ENCODE measurements at regions not wholly inside any gene's neighbourhood (a gene's known extent, or its start where the extent isn't known, plus 50 kb on each side); places are given as distances from the start of the nearest gene placed in this dataset.

GRCh38 chr3:118479376-118479775, 555.3 kb downstream of the IGSF11 start:
- Mint-ChIP-seq H3K27ac (ENCODE audit: unreplicated experiment) (no peak overlapping the region), H3K4me1 (ENCODE audit: low read depth, unreplicated experiment) (no peaks in the 10 kb centered on the region), H3K9me3 (ENCODE audit: unreplicated experiment) (no peaks in the 10 kb centered on the region), H3K36me3 (ENCODE audit: insufficient read depth, unreplicated experiment) (no peaks in the 10 kb centered on the region), H3K4me3 (ENCODE audit: unreplicated experiment) (no peak overlapping the region), H3K27me3 (ENCODE audit: insufficient read depth, unreplicated experiment) (no peaks in the 10 kb centered on the region)
- peaks cover 4% of the 10 kb centered on the region; the same call in 1 of the 2 replicates for H3K4me1 ChIP-seq
- DNase-seq: no peak
- H3K27me3 ChIP-seq (replicated peaks; ENCODE audit: control insufficient read depth, insufficient read depth, low read length): no peaks in the 10 kb centered on the region
- no peaks in the 10 kb centered on the region; the same call in 1 of the 2 replicates for H3K9me3 ChIP-seq
- TF ChIP-seq, protein P1, sequence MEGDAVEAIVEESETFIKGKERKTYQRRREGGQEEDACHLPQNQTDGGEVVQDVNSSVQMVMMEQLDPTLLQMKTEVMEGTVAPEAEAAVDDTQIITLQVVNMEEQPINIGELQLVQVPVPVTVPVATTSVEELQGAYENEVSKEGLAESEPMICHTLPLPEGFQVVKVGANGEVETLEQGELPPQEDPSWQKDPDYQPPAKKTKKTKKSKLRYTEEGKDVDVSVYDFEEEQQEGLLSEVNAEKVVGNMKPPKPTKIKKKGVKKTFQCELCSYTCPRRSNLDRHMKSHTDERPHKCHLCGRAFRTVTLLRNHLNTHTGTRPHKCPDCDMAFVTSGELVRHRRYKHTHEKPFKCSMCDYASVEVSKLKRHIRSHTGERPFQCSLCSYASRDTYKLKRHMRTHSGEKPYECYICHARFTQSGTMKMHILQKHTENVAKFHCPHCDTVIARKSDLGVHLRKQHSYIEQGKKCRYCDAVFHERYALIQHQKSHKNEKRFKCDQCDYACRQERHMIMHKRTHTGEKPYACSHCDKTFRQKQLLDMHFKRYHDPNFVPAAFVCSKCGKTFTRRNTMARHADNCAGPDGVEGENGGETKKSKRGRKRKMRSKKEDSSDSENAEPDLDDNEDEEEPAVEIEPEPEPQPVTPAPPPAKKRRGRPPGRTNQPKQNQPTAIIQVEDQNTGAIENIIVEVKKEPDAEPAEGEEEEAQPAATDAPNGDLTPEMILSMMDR (IDR thresholded peaks at IDR 0.05; ENCODE audit: insufficient read depth in 1 of 2, low read depth in 1 of 2, low read length in 1 of 2, severe bottlenecking in 1 of 2, unreplicated experiment in 1 of 2): no peak
- no peak overlapping the region for H3K4me3 ChIP-seq (ENCODE audit: low read depth, low read length)
- H3K36me3 ChIP-seq (ENCODE audit: control insufficient read depth, insufficient read depth, low read length): no peaks in the 10 kb centered on the region
- POLR2A ChIA-PET: no interaction called here
- no TSS peak for BruUV-seq (replicated peaks)
- CTCF ChIA-PET: no interaction called here
- intact Hi-C loops (cut with micrococcal nuclease; ENCODE audit: unreplicated experiment): no loop called here

- Histone ChIP-seq H3K4me3 (ENCODE audit: low read depth, low read length) (no peak overlapping the region), H3K4me1 (peaks cover 4% of the 10 kb centered on the region; the same call in 1 of the 2 replicates), H3K36me3 (ENCODE audit: control insufficient read depth, insufficient read depth, low read length) (no peaks in the 10 kb centered on the region), H3K27me3 (replicated peaks; ENCODE audit: control insufficient read depth, insufficient read depth, low read length) (no peaks in the 10 kb centered on the region), H3K9me3 (no peaks in the 10 kb centered on the region)
- no peak overlapping the region for H3K27ac Mint-ChIP-seq (ENCODE audit: unreplicated experiment)
- H3K9me3 Mint-ChIP-seq (ENCODE audit: unreplicated experiment): no peaks in the 10 kb centered on the region
- H3K4me1 Mint-ChIP-seq (ENCODE audit: low read depth, unreplicated experiment): no peaks in the 10 kb centered on the region
- ChIA-PET CTCF (no interaction called here), POLR2A (no interaction called here)
- intact Hi-C loops (cut with micrococcal nuclease; ENCODE audit: unreplicated experiment): no loop called here
- no peak for DNase-seq
- no TSS peak for BruUV-seq (replicated peaks)
- no peak overlapping the region for H3K4me3 Mint-ChIP-seq (ENCODE audit: unreplicated experiment)
- TF ChIP-seq, protein P1 (IDR thresholded peaks at IDR 0.05; ENCODE audit: insufficient read depth in 1 of 2, low read depth in 1 of 2, low read length in 1 of 2, severe bottlenecking in 1 of 2, unreplicated experiment in 1 of 2): no peak
- no peaks in the 10 kb centered on the region for H3K36me3 Mint-ChIP-seq (ENCODE audit: insufficient read depth, unreplicated experiment)
- H3K27me3 Mint-ChIP-seq (ENCODE audit: insufficient read depth, unreplicated experiment): no peaks in the 10 kb centered on the region
Measured at GRCh38 chr3:118480101-118480860, 554.4 kb downstream of the IGSF11 start.

- Histone ChIP-seq H3K4me3 (ENCODE audit: low read depth, low read length) (no peak overlapping the region), H3K27me3 (replicated peaks; ENCODE audit: control insufficient read depth, insufficient read depth, low read length) (no peaks in the 10 kb centered on the region), H3K4me1 (no peaks in the 10 kb centered on the region), H3K9me3 (no peaks in the 10 kb centered on the region), H3K36me3 (ENCODE audit: control insufficient read depth, insufficient read depth, low read length) (no peaks in the 10 kb centered on the region)
- Mint-ChIP-seq H3K9me3 (ENCODE audit: unreplicated experiment) (peaks cover 10% of the 10 kb centered on the region), H3K36me3 (ENCODE audit: insufficient read depth, unreplicated experiment) (no peaks in the 10 kb centered on the region), H3K4me1 (ENCODE audit: low read depth, unreplicated experiment) (peaks cover 10% of the 10 kb centered on the region), H3K4me3 (ENCODE audit: unreplicated experiment) (no peak overlapping the region), H3K27ac (ENCODE audit: unreplicated experiment) (no peak overlapping the region), H3K27me3 (ENCODE audit: insufficient read depth, unreplicated experiment) (no peaks in the 10 kb centered on the region)
- intact Hi-C loops (cut with micrococcal nuclease; ENCODE audit: unreplicated experiment): no loop called here
- ChIA-PET POLR2A (no interaction called here), CTCF (no interaction called here)
- no peak for DNase-seq
- TF ChIP-seq, protein P1 (IDR thresholded peaks at IDR 0.05; ENCODE audit: insufficient read depth in 1 of 2, low read depth in 1 of 2, low read length in 1 of 2, severe bottlenecking in 1 of 2, unreplicated experiment in 1 of 2): no peak
- BruUV-seq (replicated peaks): no TSS peak
Measured at GRCh38 chr3:118485693-118486092, 549.0 kb downstream of the IGSF11 start.
